Esophagus (tissue), 2 donors: ENCODE measurements at regions not wholly inside any gene's neighbourhood (a gene's known extent, or its start where the extent isn't known, plus 50 kb on each side); places are given as distances from the start of the nearest gene placed in this dataset.

ENCODE experiments used
- H3K27ac ChIP-seq, 2 donors: one replicate each; pipeline ENCODE4 v1.5.1; 2013; ENCODE audit warnings: low read depth in 2 of 2, mild to moderate bottlenecking in 2 of 2, inconsistent platforms in 1 of 2, low read length in 1 of 2, moderate library complexity in 1 of 2
- H3K27me3 ChIP-seq, 2 donors: one replicate each; pipeline ENCODE4 v1.6.1; 2013; ENCODE audit warnings: low read length in 2 of 2, control low read depth in 1 of 2, mild to moderate bottlenecking in 1 of 2; ENCODE audit not compliant: insufficient read depth in 2 of 2, control insufficient read depth in 1 of 2
- H3K36me3 ChIP-seq, 2 donors: one replicate each; pipeline ENCODE4 v1.6.1; 2013; ENCODE audit warnings: low read length in 1 of 2; ENCODE audit not compliant: control insufficient read depth in 2 of 2, insufficient read depth in 2 of 2
- H3K4me1 ChIP-seq, 2 donors: one replicate each; pipeline ENCODE4 v1.6.1; 2013; ENCODE audit warnings: low read length in 1 of 2; ENCODE audit not compliant: control insufficient read depth in 2 of 2, insufficient read depth in 2 of 2
- H3K4me3 ChIP-seq, 2 donors: one replicate each; pipeline ENCODE4 v1.5.1; 2013; ENCODE audit warnings: low read length in 2 of 2, mild to moderate bottlenecking in 2 of 2, low read depth in 1 of 2, moderate library complexity in 1 of 2
- H3K9me3 ChIP-seq, 2 donors: one replicate each; pipeline ENCODE4 v1.6.1; 2013; ENCODE audit warnings: mild to moderate bottlenecking in 2 of 2, low read depth in 1 of 2, low read length in 1 of 2, moderate library complexity in 1 of 2; ENCODE audit not compliant: control insufficient read depth in 2 of 2, insufficient read depth in 1 of 2
- WGBS, 2 donors: extraction: QIAGEN DNeasy Blood & Tissue Kit; methylation state at CpG; one replicate each; pipeline ENCODE4 v1.1.7; 2013; 5-methylcytosine and 5-hydroxymethylcytosine counted together
- donor health status: healthy with polysubstance abuse.
- donor health status: Bipolar disorder and iron deficiency.

DNA sequence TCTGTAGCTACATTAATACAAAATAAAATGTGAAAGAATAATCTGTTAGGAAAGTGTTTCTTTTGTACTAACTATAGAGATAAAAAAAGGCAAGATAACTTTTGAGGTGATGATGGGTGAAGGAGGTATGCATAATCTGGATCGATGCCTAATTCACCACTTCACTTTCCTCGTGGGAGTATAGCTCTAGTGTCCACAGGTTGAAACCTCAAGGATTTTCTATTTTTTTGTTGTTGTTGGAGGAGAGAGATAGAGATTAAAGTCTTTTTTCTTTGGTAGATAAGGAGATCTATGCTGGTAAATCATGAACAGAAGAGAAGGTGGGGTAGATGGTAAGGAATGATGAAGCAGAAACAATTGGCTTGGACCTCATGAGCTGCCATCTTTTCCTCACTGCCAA is 635.3 kb upstream of the ZEB2 start:
- H3K4me3 ChIP-seq: no peak overlapping the region
- no peaks in the 10 kb centered on the region for H3K27me3 ChIP-seq
- H3K4me1 ChIP-seq: peaks cover 2% of the 10 kb centered on the region in 2 donors
- 69 to 89% methylated on average over 2 of the region's 2 CpGs for WGBS, 2 donors
- H3K9me3 ChIP-seq: no peaks in the 10 kb centered on the region
- no peaks in the 10 kb centered on the region for H3K36me3 ChIP-seq
- H3K27ac ChIP-seq: no peak overlapping the region

DNA sequence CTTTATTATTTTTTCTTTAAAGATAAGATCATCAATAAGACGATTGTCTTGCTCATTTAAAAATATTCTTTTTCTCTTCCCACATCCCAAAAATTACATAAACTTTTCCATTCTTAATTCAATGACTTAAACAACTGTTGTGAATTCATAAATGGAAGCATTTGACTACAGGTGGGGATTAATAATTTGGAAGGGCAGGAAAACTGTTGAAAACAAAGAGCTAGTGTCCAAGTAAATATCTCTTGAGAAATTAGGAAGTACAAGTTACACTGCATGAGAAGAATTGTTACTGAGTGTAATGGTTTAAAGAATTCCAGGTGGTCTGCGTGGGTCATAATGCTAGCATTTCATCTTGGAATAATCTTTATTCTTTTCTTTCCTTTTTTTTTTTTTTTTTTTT is 634.8 kb upstream of the ZEB2 start:
- peaks cover 2% of the 10 kb centered on the region in 2 donors for H3K4me1 ChIP-seq
- no peaks in the 10 kb centered on the region for H3K36me3 ChIP-seq
- no peaks in the 10 kb centered on the region for H3K27me3 ChIP-seq
- H3K27ac ChIP-seq: no peak overlapping the region
- H3K9me3 ChIP-seq: no peaks in the 10 kb centered on the region
- 71 to 81% methylated on average over 2 of the region's 2 CpGs for WGBS, 2 donors
- no peak overlapping the region for H3K4me3 ChIP-seq

DNA sequence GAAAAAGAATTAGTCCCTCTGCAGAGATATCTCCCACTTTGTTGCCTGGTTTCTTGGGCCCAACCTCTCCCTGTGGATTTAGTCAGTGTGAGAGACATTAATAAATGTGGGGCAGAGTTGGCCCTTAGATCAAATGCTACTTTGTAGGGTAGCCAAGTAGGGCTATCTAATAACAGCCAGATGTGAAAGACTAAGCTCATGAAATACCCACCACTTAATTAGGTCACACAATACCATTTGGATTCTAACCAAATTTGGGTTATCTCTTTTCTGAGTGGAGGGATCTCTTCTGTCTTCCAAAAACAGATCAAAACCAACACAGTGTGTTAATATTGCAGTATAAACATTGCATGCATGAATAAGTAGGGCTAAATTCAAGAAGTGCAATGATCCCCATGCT is 626.8 kb upstream of the ZEB2 start:
- Histone ChIP-seq H3K4me1 (no peaks in the 10 kb centered on the region), H3K27me3 (no peaks in the 10 kb centered on the region), H3K9me3 (no peaks in the 10 kb centered on the region), H3K36me3 (no peaks in the 10 kb centered on the region), H3K4me3 (no peak overlapping the region), H3K27ac (no peak overlapping the region)

DNA sequence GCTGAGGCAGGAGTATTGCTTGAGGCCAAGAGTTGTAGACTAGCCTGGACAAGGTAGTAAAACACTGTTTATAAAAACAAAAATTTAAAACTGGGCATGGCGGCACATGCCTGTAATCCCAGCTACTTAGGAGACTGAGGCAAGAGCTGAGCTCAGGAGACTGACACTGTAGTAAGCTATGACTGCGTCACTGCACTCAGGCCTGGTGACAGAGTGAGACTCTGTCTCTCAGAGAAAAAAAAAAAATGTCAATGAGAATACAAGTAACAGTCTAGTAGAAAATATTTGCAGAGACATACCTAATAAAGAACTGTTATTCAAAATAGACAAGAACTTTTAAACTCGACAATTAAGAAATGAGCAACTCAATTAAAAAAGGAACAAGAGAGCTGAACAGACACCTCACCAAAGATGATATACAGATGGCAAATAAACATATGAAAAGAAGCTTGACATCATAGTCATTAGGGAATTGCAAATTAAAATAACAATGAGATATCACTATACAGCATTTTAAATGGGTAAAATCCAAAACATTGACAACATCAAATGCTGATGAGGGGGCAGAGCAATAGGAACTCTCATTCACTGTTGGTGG is 624.3 kb upstream of the ZEB2 start:
- Histone ChIP-seq H3K27ac (no peak overlapping the region), H3K27me3 (no peaks in the 10 kb centered on the region), H3K9me3 (no peaks in the 10 kb centered on the region), H3K36me3 (no peaks in the 10 kb centered on the region), H3K4me1 (no peaks in the 10 kb centered on the region), H3K4me3 (no peak overlapping the region)
- 94 to 96% methylated on average over 3 of the region's 3 CpGs for WGBS, 2 donors

DNA sequence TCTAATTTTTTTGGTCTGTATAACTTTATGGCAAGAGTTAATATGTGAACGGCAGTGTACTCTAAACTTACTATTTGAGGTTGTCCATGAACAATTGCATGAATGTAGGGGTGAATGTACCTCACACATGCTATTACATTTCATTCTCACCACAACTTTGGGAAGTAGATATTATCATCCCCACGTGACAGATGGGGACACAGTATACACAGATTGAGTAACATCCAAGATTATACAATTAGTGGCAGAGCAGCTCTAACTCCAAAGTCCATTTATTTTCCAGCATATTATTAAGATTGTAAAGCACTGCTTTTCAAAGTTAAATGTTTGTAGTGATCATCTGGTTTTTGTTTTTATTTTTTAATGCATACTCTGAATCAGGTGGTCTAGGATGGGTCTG is 622.1 kb upstream of the ZEB2 start:
- no peaks in the 10 kb centered on the region for H3K9me3 ChIP-seq
- no peaks in the 10 kb centered on the region for H3K36me3 ChIP-seq
- no peak overlapping the region for H3K27ac ChIP-seq
- no peak overlapping the region for H3K4me3 ChIP-seq
- no peaks in the 10 kb centered on the region for H3K4me1 ChIP-seq
- 70 to 75% methylated on average over 2 of the region's 2 CpGs for whole genome bisulfite sequencing, 2 donors
- H3K27me3 ChIP-seq: no peaks in the 10 kb centered on the region

DNA sequence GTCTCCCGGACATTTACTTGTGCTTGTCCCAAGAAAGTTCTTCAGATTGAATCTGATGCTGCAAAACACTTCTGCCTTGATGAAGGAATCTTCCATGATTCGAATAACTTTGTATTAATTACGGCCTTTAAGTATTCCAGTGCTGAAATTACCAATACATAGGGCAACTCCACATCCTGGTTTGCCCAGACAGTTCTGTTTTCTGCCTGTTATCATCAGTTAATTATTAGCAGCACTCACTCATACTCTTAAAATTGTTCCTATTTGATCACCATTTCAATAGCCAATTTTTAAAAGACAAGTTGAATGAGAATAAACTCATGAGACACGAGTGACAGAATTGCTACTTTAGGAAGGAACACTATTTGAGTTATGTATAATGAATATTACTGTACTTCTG is 620.7 kb upstream of the ZEB2 start:
- no peaks in the 10 kb centered on the region for H3K4me1 ChIP-seq
- no peaks in the 10 kb centered on the region for H3K9me3 ChIP-seq
- no peaks in the 10 kb centered on the region for H3K27me3 ChIP-seq
- no peaks in the 10 kb centered on the region for H3K36me3 ChIP-seq
- H3K27ac ChIP-seq: no peak overlapping the region
- WGBS, 2 donors: 90 to 91% methylated on average over 4 of the region's 4 CpGs
- H3K4me3 ChIP-seq: no peak overlapping the region

DNA sequence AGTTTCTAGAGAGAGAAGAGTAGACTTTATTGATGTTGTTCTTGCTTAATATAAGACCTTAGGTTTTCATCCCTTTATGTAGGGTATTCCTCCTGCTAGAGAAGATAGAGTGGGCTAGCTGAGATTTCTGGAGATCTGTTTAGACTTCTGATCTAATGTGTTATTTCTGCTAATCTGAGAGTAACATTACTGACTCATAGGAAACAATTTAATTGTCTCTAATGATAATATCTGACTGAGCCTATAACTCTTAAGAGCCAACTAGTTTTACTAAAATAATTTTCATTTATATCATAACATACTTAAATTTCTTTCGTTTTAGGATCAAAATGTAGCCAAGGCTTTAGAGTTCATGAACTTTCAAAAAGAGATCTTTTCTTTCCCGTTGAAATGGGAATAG is 618.7 kb upstream of the ZEB2 start:
- Histone ChIP-seq H3K4me3 (no peak overlapping the region), H3K9me3 (no peaks in the 10 kb centered on the region), H3K27me3 (no peaks in the 10 kb centered on the region), H3K27ac (no peak overlapping the region), H3K4me1 (no peaks in the 10 kb centered on the region), H3K36me3 (no peaks in the 10 kb centered on the region)
- WGBS, 2 donors: 79 to 81% methylated on average over 2 of the region's 2 CpGs

DNA sequence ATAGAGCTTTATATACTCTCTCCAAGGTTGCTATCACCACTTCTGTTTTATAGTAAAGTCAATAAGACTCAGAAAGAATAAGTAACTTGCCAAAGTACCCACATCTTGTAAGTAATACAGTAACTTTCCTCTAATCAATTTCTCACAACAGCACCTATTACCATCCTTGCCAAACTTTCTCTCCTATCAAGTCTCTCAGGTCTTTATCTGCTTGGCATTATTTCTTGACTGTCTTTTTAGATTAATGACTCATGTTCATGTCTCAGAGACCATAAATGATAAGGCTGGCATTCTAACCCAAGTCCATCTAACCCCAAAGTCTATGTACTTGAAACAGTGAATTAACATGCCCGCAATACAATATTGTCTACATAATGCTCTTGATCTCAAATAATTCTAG is 618.0 kb upstream of the ZEB2 start:
- Histone ChIP-seq H3K27me3 (no peaks in the 10 kb centered on the region), H3K9me3 (no peaks in the 10 kb centered on the region), H3K27ac (no peak overlapping the region), H3K36me3 (no peaks in the 10 kb centered on the region), H3K4me1 (no peaks in the 10 kb centered on the region), H3K4me3 (no peak overlapping the region)
- WGBS, 2 donors: 92 to 97% methylated on average over 1 of the region's 1 CpG

DNA sequence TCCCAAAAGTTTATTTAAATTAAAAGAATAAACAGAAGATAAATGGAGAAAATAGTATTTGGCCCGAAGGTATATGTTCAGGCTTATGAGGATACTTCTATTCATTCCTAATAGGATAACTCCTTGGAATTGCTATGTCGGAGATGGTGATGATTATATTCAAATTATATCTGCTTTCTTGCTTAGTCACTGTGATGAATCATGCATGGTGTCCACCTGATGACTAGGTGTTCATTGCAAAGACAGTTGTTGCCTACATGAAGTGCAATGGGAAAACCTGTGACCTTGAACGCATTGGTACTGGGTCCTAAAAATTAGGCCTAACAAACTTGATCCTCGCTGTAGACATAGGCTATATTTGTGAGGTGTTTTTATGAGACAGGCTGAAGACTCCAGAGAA is 617.3 kb upstream of the ZEB2 start:
- Histone ChIP-seq H3K27me3 (no peaks in the 10 kb centered on the region), H3K4me3 (no peak overlapping the region), H3K9me3 (no peaks in the 10 kb centered on the region), H3K27ac (no peak overlapping the region), H3K36me3 (no peaks in the 10 kb centered on the region), H3K4me1 (no peaks in the 10 kb centered on the region)
- WGBS, 2 donors: 92 to 95% methylated on average over 4 of the region's 4 CpGs

DNA sequence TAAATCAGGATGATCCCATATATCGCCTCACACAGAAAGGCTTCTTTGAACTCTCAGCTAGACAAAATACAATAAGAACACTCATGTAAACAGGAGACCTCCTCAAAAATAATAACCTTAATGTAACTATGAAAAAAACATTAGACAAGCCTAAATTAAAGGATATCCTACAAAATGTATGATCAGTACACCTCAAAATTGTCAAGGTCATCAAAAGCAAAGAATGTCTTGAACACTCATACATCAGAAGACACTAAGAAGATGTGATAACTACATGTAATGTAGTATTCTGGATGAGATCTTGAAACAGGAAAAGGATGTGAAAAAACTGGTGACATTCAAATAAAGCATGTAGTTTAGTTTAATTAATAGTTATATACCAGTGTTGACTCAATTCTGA is 616.8 kb upstream of the ZEB2 start:
- no peak overlapping the region for H3K27ac ChIP-seq
- H3K4me3 ChIP-seq: no peak overlapping the region
- WGBS, 2 donors: 94 to 95% methylated on average over 1 of the region's 1 CpG
- no peaks in the 10 kb centered on the region for H3K27me3 ChIP-seq
- H3K4me1 ChIP-seq: no peaks in the 10 kb centered on the region
- H3K36me3 ChIP-seq: no peaks in the 10 kb centered on the region
- H3K9me3 ChIP-seq: no peaks in the 10 kb centered on the region
